HepG2 (cell line): ENCODE measurements at regions not wholly inside any gene's neighbourhood (a gene's known extent, or its start where the extent isn't known, plus 50 kb on each side); places are given as distances from the start of the nearest gene placed in this dataset.

Experiments used
- ATAC-seq: fragments of 200-7000 bp; cut with Tn5 transposase; 3 replicates; pipeline ENCODE4 v1.9.1; 2020; ENCODE audit warnings: mild to moderate bottlenecking, moderate library complexity
- BruUV-seq: library from RNA; stranded (reverse); fragments of 400-500 nt; replicated peaks from 2 replicates; lab custom pipeline; 2021; lab: Mats Ljungman, UMichigan
- CTCF ChIA-PET: fragments of 300-600 bp; formaldehyde crosslinking; extraction: SDS; loops from one replicate; lab custom pipeline; 2021; ENCODE audit warnings: low total read pairs, inconsistent platforms, low intra/inter-chr PET ratio; lab: Yijun Ruan, JAX
- POLR2A ChIA-PET: fragments of 350-600 bp; sonication (Branson Sonifier 250); formaldehyde crosslinking; loops from one replicate; lab custom pipeline; 2020; ENCODE audit warnings: antibody characterized with exemption, inconsistent platforms; lab: Yijun Ruan, JAX
- DNase-seq: peaks from one replicate; pipeline ENCODE4 v3.0.0-alpha.2; 2015; ENCODE audit warnings: low spot score
- FAIRE-seq: peaks from 3 replicates; lab custom pipeline; 2011; peaks lifted over from hg19 to GRCh38; lab: Jason Lieb, UNC
- H2AFZ ChIP-seq: one replicate; pipeline ENCODE4 v1.6.1; 2011; ENCODE audit warnings: low read length, inconsistent platforms
- H3K27ac ChIP-seq: fragments of 300-600 bp; 3 replicates; pipeline ENCODE4 v1.8.0; 2011; ENCODE audit warnings: mixed run types, mild to moderate bottlenecking, mixed read lengths, low read length, inconsistent platforms; ENCODE audit not compliant: insufficient read depth; ENCODE audit errors: extremely low read length
- H3K27me3 ChIP-seq, 2 experiments: fragments of 200-600 bp in 1 of 2; 2 replicates in 1 of 2; 3 replicates in 1 of 2; pipeline versions ENCODE4 v1.6.0 to v1.8.0; 2011; ENCODE audit warnings: low read length in 2 of 2, mild to moderate bottlenecking in 2 of 2, moderate library complexity in 2 of 2, inconsistent platforms in 1 of 2; ENCODE audit not compliant: insufficient read depth in 2 of 2, control insufficient read depth in 1 of 2
- H3K36me3 ChIP-seq, 2 experiments: fragments of 200-600 bp in 1 of 2; replicated peaks in 1 of 2; 2 replicates in 1 of 2; 3 replicates in 1 of 2; pipeline versions ENCODE4 v1.5.1 to v1.8.0; 2011; ENCODE audit warnings: low read length in 2 of 2, inconsistent platforms in 1 of 2; ENCODE audit not compliant: insufficient read depth in 2 of 2, control insufficient read depth in 1 of 2
- H3K4me1 ChIP-seq: 2 replicates; pipeline ENCODE4 v1.5.1; 2012; ENCODE audit warnings: low read length, inconsistent platforms; ENCODE audit not compliant: insufficient read depth
- H3K4me2 ChIP-seq: 2 replicates; pipeline ENCODE4 v1.6.0; 2011; ENCODE audit warnings: low read depth, low read length, inconsistent platforms
- H3K4me3 ChIP-seq, 3 experiments: fragments of 200-600 bp in 1 of 3; sonication (generic), shearing (Covaris generic) in 1 of 3; replicated peaks in 1 of 3; 2 replicates each; pipeline ENCODE4 v1.5.1; 2011 to 2016; ENCODE audit warnings: low read length in 3 of 3, inconsistent platforms in 2 of 3, low read depth in 2 of 3, mild to moderate bottlenecking in 2 of 3, control low read depth in 1 of 3, mixed read lengths in 1 of 3; ENCODE audit not compliant: insufficient read depth in 1 of 3
- H3K79me2 ChIP-seq: one replicate; pipeline ENCODE4 v1.6.1; 2011; ENCODE audit warnings: low read length, inconsistent platforms; ENCODE audit not compliant: insufficient read depth
- H3K9ac ChIP-seq: 2 replicates; pipeline ENCODE4 v1.6.0; 2011; ENCODE audit warnings: mild to moderate bottlenecking, low read depth, low read length, inconsistent platforms; ENCODE audit not compliant: insufficient read depth
- H3K9me3 ChIP-seq: 2 replicates; pipeline ENCODE4 v1.5.1; 2012; ENCODE audit warnings: mild to moderate bottlenecking, low read length
- H4K20me1 ChIP-seq: 2 replicates; pipeline ENCODE4 v1.6.0; 2011; ENCODE audit warnings: inconsistent platforms, mild to moderate bottlenecking, low read length, moderate library complexity; ENCODE audit not compliant: insufficient read depth
- ARNT ChIP-seq: fragments of 450-650 bp; IDR thresholded peaks from 2 replicates; pipeline ENCODE4 v1.6.1; 2017
- ARNTL ChIP-seq: sonication (generic); formaldehyde crosslinking; IDR thresholded peaks from 2 replicates; pipeline ENCODE4 v1.4.0; 2020; ENCODE audit warnings: mild to moderate bottlenecking, missing genetic modification reagents
- CENPX ChIP-seq: sonication (generic); formaldehyde crosslinking; IDR thresholded peaks from 2 replicates; pipeline ENCODE4 v1.9.0; 2021; ENCODE audit warnings: mild to moderate bottlenecking, missing genetic modification reagents, moderate library complexity
- DBP ChIP-seq: sonication (generic); formaldehyde crosslinking; IDR thresholded peaks from 2 replicates; pipeline ENCODE4 v1.4.0; 2020; ENCODE audit warnings: missing genetic modification reagents; ENCODE audit errors: not compliant biosample characterization
- HOMEZ ChIP-seq: IDR thresholded peaks from 2 replicates; pipeline ENCODE4 v1.6.1; 2016; ENCODE audit warnings: low read depth
- MBNL3 ChIP-seq: fragments of 250-450 bp; sonication (Bioruptor Pico); conservative IDR thresholded peaks from 2 replicates; pipeline ENCODE4 v1.8.0; 2022; ENCODE audit warnings: mild to moderate bottlenecking, inconsistent platforms
- PCBP2 ChIP-seq: fragments of 200-400 bp; formaldehyde crosslinking; optimal IDR thresholded peaks from 2 replicates; pipeline ENCODE3; 2018; ENCODE audit warnings: low read length, low read depth; ENCODE audit not compliant: poor library complexity, severe bottlenecking
- POLR2A ChIP-seq, 2 experiments: IDR thresholded peaks; 2 replicates each; pipeline ENCODE4 v1.6.1; 2011; ENCODE audit warnings: low read depth in 2 of 2, low read length in 2 of 2, mild to moderate bottlenecking in 1 of 2, moderate library complexity in 1 of 2; ENCODE audit not compliant: insufficient read depth in 1 of 2
- SMYD3 ChIP-seq: sonication (generic); formaldehyde crosslinking; IDR thresholded peaks from 2 replicates; pipeline ENCODE4 v1.8.1; 2023; ENCODE audit warnings: mild to moderate bottlenecking, missing genetic modification reagents
- TRAFD1 ChIP-seq: sonication (generic); formaldehyde crosslinking; IDR thresholded peaks from 2 replicates; pipeline ENCODE4 v1.5.1; 2020; ENCODE audit warnings: missing genetic modification reagents, mild to moderate bottlenecking, borderline replicate concordance
- ZNF121 ChIP-seq: sonication (generic); formaldehyde crosslinking; IDR thresholded peaks from 2 replicates; pipeline ENCODE4 v1.5.0; 2020; ENCODE audit warnings: mild to moderate bottlenecking, missing genetic modification reagents
- ZNF335 ChIP-seq: sonication (generic); formaldehyde crosslinking; IDR thresholded peaks from 2 replicates; pipeline ENCODE4 v1.4.0; 2020; ENCODE audit warnings: missing genetic modification reagents
- ZNF34 ChIP-seq: sonication (generic); formaldehyde crosslinking; IDR thresholded peaks from 2 replicates; pipeline ENCODE4 v1.4.0; 2020; ENCODE audit warnings: mild to moderate bottlenecking, missing genetic modification reagents, borderline replicate concordance
- ZNF576 ChIP-seq: sonication (generic); formaldehyde crosslinking; IDR thresholded peaks from 2 replicates; pipeline ENCODE4 v1.4.0; 2020; ENCODE audit warnings: mild to moderate bottlenecking, missing genetic modification reagents
- WGBS: methylation state at CpG from one replicate; pipeline ENCODE4 v1.1.6; 2017; ENCODE audit warnings: low lambda C conversion rate; 5-methylcytosine and 5-hydroxymethylcytosine counted together
- in situ Hi-C: cut with HindIII; loops from 2 replicates; pipeline ENCODE4 v1.10.0; 2017; ENCODE audit warnings: low pct_unique_long_range_greater_than_20kb; ENCODE audit not compliant: extremely low pct_ligation_motif_present
- intact Hi-C: fragments of 100-400 bp; cut with micrococcal nuclease; formaldehyde crosslinking; loops from one replicate; pipeline ENCODE4 v1.10.0; 2022; ENCODE audit not compliant: unreplicated experiment

GRCh38 chr3:34568766-34569165 lies 770.3 kb downstream of the PDCD6IP start:
- Histone ChIP-seq H3K4me3 (no peak overlapping the region), H2AFZ (no peak overlapping the region), H3K9me3 (peaks cover 38% of the 10 kb centered on the region), H3K27me3 (no peaks in the 10 kb centered on the region), H3K36me3 (no peaks in the 10 kb centered on the region), H4K20me1 (no peaks in the 10 kb centered on the region), H3K4me1 (no peaks in the 10 kb centered on the region), H3K79me2 (no peaks in the 10 kb centered on the region), H3K9ac (no peak overlapping the region), H3K27ac (no peak overlapping the region), H3K4me2 (no peak overlapping the region)
- WGBS: 12% methylated on average over 4 of the region's 4 CpGs
- no peak for FAIRE-seq
- no TSS peak for BruUV-seq
- no peak for TF ChIP-seq ZNF34 (CRISPR knock-in tag)
- no peak for TF ChIP-seq SMYD3 (CRISPR knock-in tag)
- TF ChIP-seq TRAFD1 (CRISPR knock-in tag): no peak
- no peak for TF ChIP-seq ZNF121 (CRISPR knock-in tag)
- no peak for TF ChIP-seq DBP
- in situ Hi-C loops: no loop called here
- CTCF ChIA-PET: no interaction called here
- ATAC-seq: no peak
- DNase-seq: no peak
- POLR2A ChIA-PET: no interaction called here
- intact Hi-C loops: no loop called here

- no peaks in the 10 kb centered on the region for H3K36me3 ChIP-seq
- H4K20me1 ChIP-seq: no peaks in the 10 kb centered on the region
- no peaks in the 10 kb centered on the region for H3K79me2 ChIP-seq
- H3K9ac ChIP-seq: no peak overlapping the region
- H3K4me2 ChIP-seq: no peak overlapping the region
- DNase-seq: no peak
- H2AFZ ChIP-seq: no peak overlapping the region
- WGBS: 0% methylated on average over 1 of the region's 1 CpG
- no TSS peak for BruUV-seq
- in situ Hi-C loops: no loop called here
- peaks cover 37% of the 10 kb centered on the region; the same call in 1 of the 2 replicates for H3K9me3 ChIP-seq
- H3K27ac ChIP-seq: no peak overlapping the region
- FAIRE-seq: no peak
- ChIA-PET CTCF (no interaction called here), POLR2A (no interaction called here)
- ATAC-seq: no peak
- intact Hi-C loops: no loop called here
- no peak overlapping the region for H3K4me3 ChIP-seq
- no peaks in the 10 kb centered on the region for H3K27me3 ChIP-seq
- H3K4me1 ChIP-seq: no peaks in the 10 kb centered on the region
- TF ChIP-seq POLR2A (IDR thresholded peaks at IDR 0.05; ENCODE audit: insufficient read depth in 1 of 2, low read depth in 2 of 2, low read length in 2 of 2) (no peak), ARNTL (CRISPR knock-in tag) (no peak), ZNF335 (no peak), CENPX (CRISPR knock-in tag) (no peak), PCBP2 (no peak), MBNL3 (no peak), HOMEZ (CRISPR knock-in tag) (no peak), ZNF576 (CRISPR knock-in tag) (no peak), ARNT (no peak)
Measured at GRCh38 chr3:34569437-34569836, 771.0 kb downstream of the PDCD6IP start.
